IMR-90 (cell line): ENCODE measurements at regions not wholly inside any gene's neighbourhood (a gene's known extent, or its start where the extent isn't known, plus 50 kb on each side); places are given as distances from the start of the nearest gene placed in this dataset.

Experiments used
- ATAC-seq: fragments of 200-7000 bp; cut with Tn5 transposase; 2 replicates; pipeline ENCODE4 v1.9.1; 2020; ENCODE audit warnings: low read depth, mild to moderate bottlenecking, moderate library complexity
- BruUV-seq: library from RNA; stranded (reverse); fragments of 400-500 nt; replicated peaks from 2 replicates; lab custom pipeline; 2021; lab: Mats Ljungman, UMichigan
- CTCF ChIA-PET: fragments of 300-600 bp; formaldehyde crosslinking; extraction: SDS; loops from one replicate; lab custom pipeline; 2021; ENCODE audit warnings: antibody characterized with exemption; lab: Yijun Ruan, JAX
- POLR2A ChIA-PET: fragments of 300-600 bp; sonication (Branson Sonifier 250); formaldehyde crosslinking; loops from one replicate; lab custom pipeline; 2022; ENCODE audit warnings: antibody characterized with exemption; ENCODE audit not compliant: unreplicated experiment; lab: Charles Lee
- DNase-seq: peaks from one replicate; pipeline ENCODE4 v3.0.0; 2013
- H2AFZ ChIP-seq: replicated peaks from 2 replicates; pipeline ENCODE3; 2013; ENCODE audit warnings: low read length, mild to moderate bottlenecking; ENCODE audit not compliant: poor library complexity
- H2AK5ac ChIP-seq: 2 replicates; pipeline ENCODE4 v1.6.1; 2013; ENCODE audit warnings: low read depth, low read length, inconsistent platforms
- H2AK9ac ChIP-seq: replicated peaks from 2 replicates; pipeline ENCODE3; 2013; ENCODE audit warnings: mild to moderate bottlenecking, low read depth, low read length, moderate library complexity; ENCODE audit not compliant: poor library complexity
- H2BK120ac ChIP-seq: 2 replicates; pipeline ENCODE4 v1.6.1; 2013; ENCODE audit warnings: low read depth, low read length, inconsistent platforms
- H2BK15ac ChIP-seq: 3 replicates; pipeline ENCODE4 v1.6.1; 2013; ENCODE audit warnings: low read depth, low read length, inconsistent platforms
- H2BK20ac ChIP-seq: 2 replicates; pipeline ENCODE4 v1.6.1; 2013; ENCODE audit warnings: low read depth, mild to moderate bottlenecking, inconsistent platforms, low read length, moderate library complexity
- H2BK5ac ChIP-seq: 2 replicates; pipeline ENCODE4 v1.6.1; 2013; ENCODE audit warnings: mild to moderate bottlenecking, low read depth, low read length, inconsistent platforms; ENCODE audit not compliant: poor library complexity, severe bottlenecking
- H3K14ac ChIP-seq: replicated peaks from 2 replicates; pipeline ENCODE4 v1.6.1; 2013; ENCODE audit warnings: low read depth, low read length, inconsistent platforms
- H3K18ac ChIP-seq: 2 replicates; pipeline ENCODE4 v1.6.1; 2013; ENCODE audit warnings: low read depth, low read length, control low read depth
- H3K23ac ChIP-seq: 2 replicates; pipeline ENCODE4 v1.6.1; 2013; ENCODE audit warnings: low read depth, low read length, inconsistent platforms
- H3K27ac ChIP-seq: 2 replicates; pipeline ENCODE4 v1.5.1; 2013; ENCODE audit warnings: mild to moderate bottlenecking, control low read depth, low read length; ENCODE audit not compliant: insufficient read depth
- H3K27me3 ChIP-seq: 2 replicates; pipeline ENCODE4 v1.6.1; 2013; ENCODE audit warnings: low read length; ENCODE audit not compliant: control insufficient read depth, insufficient read depth
- H3K36me3 ChIP-seq: 2 replicates; pipeline ENCODE4 v1.6.1; 2013; ENCODE audit warnings: low read length, mixed read lengths; ENCODE audit not compliant: control insufficient read depth, insufficient read depth
- H3K4ac ChIP-seq: 2 replicates; pipeline ENCODE4 v1.6.1; 2013; ENCODE audit warnings: low read depth, low read length, inconsistent platforms
- H3K4me1 ChIP-seq: 2 replicates; pipeline ENCODE4 v1.6.1; 2013; ENCODE audit warnings: low read length, mixed read lengths; ENCODE audit not compliant: control insufficient read depth, insufficient read depth
- H3K4me2 ChIP-seq: 2 replicates; pipeline ENCODE4 v1.6.1; 2013; ENCODE audit warnings: low read depth, mild to moderate bottlenecking, control low read depth, low read length, moderate library complexity
- H3K4me3 ChIP-seq: 2 replicates; pipeline ENCODE4 v1.5.1; 2013; ENCODE audit warnings: low read depth, mild to moderate bottlenecking, control low read depth, low read length, moderate library complexity; ENCODE audit not compliant: insufficient read depth
- H3K56ac ChIP-seq: 2 replicates; pipeline ENCODE4 v1.6.1; 2013; ENCODE audit warnings: low read length, inconsistent platforms; ENCODE audit not compliant: insufficient read depth; ENCODE audit errors: extremely low read depth
- H3K79me1 ChIP-seq, 2 experiments: 2 replicates each; pipeline ENCODE4 v1.6.1; 2013; ENCODE audit warnings: low read length in 2 of 2, inconsistent platforms in 1 of 2, low read depth in 1 of 2
- H3K9ac ChIP-seq: 2 replicates; pipeline ENCODE4 v1.6.1; 2013; ENCODE audit warnings: low read depth, low read length, control low read depth
- H3K9me1 ChIP-seq: 2 replicates; pipeline ENCODE4 v1.6.1; 2013; ENCODE audit warnings: low read length, inconsistent platforms; ENCODE audit not compliant: insufficient read depth
- H3K9me3 ChIP-seq: 2 replicates; pipeline ENCODE4 v1.6.1; 2013; ENCODE audit warnings: low read length; ENCODE audit not compliant: control insufficient read depth, insufficient read depth
- H4K20me1 ChIP-seq: 2 replicates; pipeline ENCODE4 v1.6.1; 2013; ENCODE audit warnings: low read length, inconsistent platforms; ENCODE audit not compliant: insufficient read depth
- H4K5ac ChIP-seq: 2 replicates; pipeline ENCODE4 v1.6.1; 2013; ENCODE audit warnings: mild to moderate bottlenecking, low read depth, low read length, control low read depth
- H4K8ac ChIP-seq, 2 experiments: 2 replicates each; pipeline ENCODE4 v1.6.1; 2013; ENCODE audit warnings: low read depth in 2 of 2, low read length in 2 of 2, control low read depth in 1 of 2, inconsistent platforms in 1 of 2
- H4K91ac ChIP-seq: 2 replicates; pipeline ENCODE4 v1.6.1; 2013; ENCODE audit warnings: low read depth, low read length, inconsistent platforms; ENCODE audit not compliant: insufficient read depth
- BHLHE40 ChIP-seq: fragments of 150-350 bp; IDR thresholded peaks from 2 replicates; pipeline ENCODE4 v1.6.1; 2016; ENCODE audit warnings: mild to moderate bottlenecking, low read depth, low read length
- CEBPB ChIP-seq: IDR thresholded peaks from 2 replicates; pipeline ENCODE4 v1.6.1; 2012; ENCODE audit warnings: low read depth, low read length, improper control_type of control experiment
- CHD1 ChIP-seq: IDR thresholded peaks from 2 replicates; pipeline ENCODE4 v1.6.1; 2012; ENCODE audit warnings: low read depth, low read length, improper control_type of control experiment
- CTCF ChIP-seq: conservative IDR thresholded peaks from 2 replicates; pipeline ENCODE4 v1.5.1; 2012; ENCODE audit warnings: mild to moderate bottlenecking, low read depth, low read length, improper control_type of control experiment
- ELK1 ChIP-seq: fragments of 150-350 bp; IDR thresholded peaks from 2 replicates; pipeline ENCODE4 v1.6.1; 2016; ENCODE audit warnings: low read depth, mild to moderate bottlenecking, low read length, moderate library complexity, borderline replicate concordance
- FOS ChIP-seq: fragments of 150-350 bp; IDR thresholded peaks from 2 replicates; pipeline ENCODE4 v1.6.1; 2016; ENCODE audit warnings: low read depth, low read length
- MXI1 ChIP-seq: IDR thresholded peaks from 2 replicates; pipeline ENCODE4 v1.6.1; 2012; ENCODE audit warnings: low read depth, mild to moderate bottlenecking, low read length, moderate library complexity, borderline replicate concordance
- POLR2A ChIP-seq: IDR thresholded peaks from 2 replicates; pipeline ENCODE4 v1.6.1; 2012; ENCODE audit warnings: mild to moderate bottlenecking, low read depth, low read length
- RCOR1 ChIP-seq: IDR thresholded peaks from 2 replicates; pipeline ENCODE4 v1.6.1; 2012; ENCODE audit warnings: mild to moderate bottlenecking, low read length, improper control_type of control experiment; ENCODE audit not compliant: insufficient replicate concordance
- RFX5 ChIP-seq: IDR thresholded peaks from 2 replicates; pipeline ENCODE4 v1.8.0; 2012; ENCODE audit warnings: low read depth, mild to moderate bottlenecking, low read length, moderate library complexity
- SMC3 ChIP-seq: fragments of 150-350 bp; IDR thresholded peaks from 2 replicates; pipeline ENCODE4 v1.6.1; 2016; ENCODE audit warnings: low read depth, mild to moderate bottlenecking, antibody characterized with exemption, low read length, moderate library complexity
- USF2 ChIP-seq: fragments of 150-350 bp; IDR thresholded peaks from 2 replicates; pipeline ENCODE4 v1.6.1; 2017; ENCODE audit warnings: mild to moderate bottlenecking, antibody characterized with exemption, low read length, low read depth
- WGBS, 2 experiments: methylation state at CpG; one replicate each; pipeline versions ENCODE4 v1.1.5 to v1.1.7; 2013; ENCODE audit warnings: missing lambda C conversion rate in 2 of 2; ENCODE audit not compliant: insufficient read length in 1 of 2; ENCODE audit errors: extremely low coverage in 2 of 2; 5-methylcytosine and 5-hydroxymethylcytosine counted together
- dilution Hi-C: fragments of 300-500 bp; cut with HindIII; formaldehyde crosslinking; loops from one replicate; pipeline ENCODE4 v1.14.3; 2018; ENCODE audit warnings: low sequenced_read_pairs; ENCODE audit not compliant: unreplicated experiment
- in situ Hi-C: fragments of 300-500 bp; cut with MboI; formaldehyde crosslinking; loops from 3 replicates; pipeline ENCODE4 v1.14.3; 2019; ENCODE audit warnings: low sequenced_read_pairs, inconsistent platforms, mixed read lengths
- intact Hi-C: fragments of 100-400 bp; cut with micrococcal nuclease; formaldehyde crosslinking; loops from 2 replicates; pipeline ENCODE4 v1.10.0; 2022

GRCh38 chr5:99070362-99070761 lies 141.6 kb upstream of the CHD1 start:
- H2AK9ac ChIP-seq: no peak overlapping the region
- no peak overlapping the region for H2BK120ac ChIP-seq
- H3K9ac ChIP-seq: no peak overlapping the region
- no peaks in the 10 kb centered on the region for H3K79me1 ChIP-seq
- ATAC-seq (no peak), DNase-seq (no peak)
- no peak overlapping the region for H4K8ac ChIP-seq
- CTCF ChIA-PET: no interaction called here
- no peak overlapping the region for H2BK5ac ChIP-seq
- no peaks in the 10 kb centered on the region for H3K9me3 ChIP-seq
- no peak overlapping the region for H3K4me3 ChIP-seq
- H4K20me1 ChIP-seq: no peaks in the 10 kb centered on the region
- intact Hi-C loops (no loop called here), dilution Hi-C loops (no loop called here), in situ Hi-C loops (no loop called here)
- H3K14ac ChIP-seq: no peak overlapping the region
- H3K27me3 ChIP-seq: no peaks in the 10 kb centered on the region
- H3K23ac ChIP-seq: no peak overlapping the region
- H3K4me1 ChIP-seq: no peaks in the 10 kb centered on the region
- BruUV-seq: no TSS peak
- no CpG with 5 or more reads among the region's 4 CpGs for WGBS, 2 experiments
- H3K56ac ChIP-seq: no peak overlapping the region
- TF ChIP-seq MXI1 (no peak), SMC3 (no peak), FOS (no peak), USF2 (no peak), POLR2A (no peak), CEBPB (no peak), BHLHE40 (no peak), CHD1 (no peak), CTCF (no peak), ELK1 (no peak), RFX5 (no peak), RCOR1 (no peak)
- H3K18ac ChIP-seq: no peak overlapping the region
- H3K36me3 ChIP-seq: no peaks in the 10 kb centered on the region
- POLR2A ChIA-PET: no interaction called here
- H2AFZ ChIP-seq: no peak overlapping the region
- H3K4ac ChIP-seq: no peak overlapping the region
- no peak overlapping the region for H3K27ac ChIP-seq
- no peaks in the 10 kb centered on the region for H3K9me1 ChIP-seq
- H2BK15ac ChIP-seq: no peak overlapping the region
- no peak overlapping the region for H2AK5ac ChIP-seq
- H4K91ac ChIP-seq: no peak overlapping the region
- no peak overlapping the region for H3K4me2 ChIP-seq
- H4K5ac ChIP-seq: no peak overlapping the region
- no peak overlapping the region for H2BK20ac ChIP-seq
